ENCODE measurements at regions not wholly inside any gene's neighbourhood (a gene's known extent, or its start where the extent isn't known, plus 50 kb on each side); places are given as distances from the start of the nearest gene placed in this dataset.

- intact Hi-C loops (cut with DNase I; ENCODE audit: low total_unique reads) = no loop called here
- no peak overlapping the region for H3K4me3 ChIP-seq
- DNase-seq (no peak), ATAC-seq (no peak)
- H3K27me3 ChIP-seq = peaks cover 0 to 14% (median 7%) of the 10 kb centered on the region in 3 donors
- no peaks in the 10 kb centered on the region for H3K9me3 ChIP-seq
- no peaks in the 10 kb centered on the region for H3K4me1 ChIP-seq
- H3K27ac ChIP-seq = no peak overlapping the region
- TF ChIP-seq POLR2A (IDR thresholded peaks at IDR 0.05) (no peak), CTCF (IDR thresholded peaks at IDR 0.05 in 4 of 5, conservative IDR thresholded peaks at IDR 0.05 in 1 of 5) (no peak)
- in situ Hi-C loops (cut with MboI; ENCODE audit: low sequenced_read_pairs in 4 of 4) = no loop called here
- H3K36me3 ChIP-seq = no peaks in the 10 kb centered on the region
Measured at GRCh38 chr1:5526822-5527551, 465.2 kb downstream of the NPHP4 start.

- in situ Hi-C loops (cut with MboI; ENCODE audit: low sequenced_read_pairs in 4 of 4) = no loop called here
- H3K4me1 ChIP-seq = no peaks in the 10 kb centered on the region
- H3K36me3 ChIP-seq = no peaks in the 10 kb centered on the region
- no peak for ATAC-seq
- no peak for TF ChIP-seq CTCF (IDR thresholded peaks at IDR 0.05 in 4 of 5, conservative IDR thresholded peaks at IDR 0.05 in 1 of 5)
- no peak for TF ChIP-seq POLR2A (IDR thresholded peaks at IDR 0.05)
- DNase-seq = no peak
- H3K27me3 ChIP-seq = peaks cover 0 to 14% (median 9%) of the 10 kb centered on the region in 3 donors
- intact Hi-C loops (cut with DNase I; ENCODE audit: low total_unique reads) = no loop called here
- no peaks in the 10 kb centered on the region for H3K9me3 ChIP-seq
- H3K27ac ChIP-seq = no peak overlapping the region
- no peak overlapping the region for H3K4me3 ChIP-seq
Measured at GRCh38 chr1:5526385-5526750, 465.9 kb downstream of the NPHP4 start.

GRCh38 chr1:5525597-5526384 lies 466.4 kb downstream of the NPHP4 start:
- in situ Hi-C loops (cut with MboI; ENCODE audit: low sequenced_read_pairs in 4 of 4) = no loop called here
- DNase-seq (no peak), ATAC-seq (no peak)
- Histone ChIP-seq H3K9me3 (no peaks in the 10 kb centered on the region), H3K36me3 (no peaks in the 10 kb centered on the region), H3K4me3 (no peak overlapping the region), H3K4me1 (no peaks in the 10 kb centered on the region), H3K27ac (no peak overlapping the region), H3K27me3 (peaks cover 0 to 14% (median 9%) of the 10 kb centered on the region in 3 donors)
- intact Hi-C loops (cut with DNase I; ENCODE audit: low total_unique reads) = no loop called here
- TF ChIP-seq CTCF (IDR thresholded peaks at IDR 0.05 in 4 of 5, conservative IDR thresholded peaks at IDR 0.05 in 1 of 5) (no peak), POLR2A (IDR thresholded peaks at IDR 0.05) (no peak)

- H3K9me3 ChIP-seq = no peaks in the 10 kb centered on the region
- H3K36me3 ChIP-seq = no peaks in the 10 kb centered on the region
- H3K27ac ChIP-seq = no peak overlapping the region
- TF ChIP-seq POLR2A (IDR thresholded peaks at IDR 0.05) = no peak
- no peak for TF ChIP-seq CTCF (IDR thresholded peaks at IDR 0.05 in 4 of 5, conservative IDR thresholded peaks at IDR 0.05 in 1 of 5)
- H3K4me1 ChIP-seq = no peaks in the 10 kb centered on the region
- no peak overlapping the region for H3K4me3 ChIP-seq
- intact Hi-C loops (cut with DNase I; ENCODE audit: low total_unique reads) = no loop called here
- in situ Hi-C loops (cut with MboI; ENCODE audit: low sequenced_read_pairs in 4 of 4) = loop anchor here (25.0 kb wide), 4 partner anchors 215 to 440 kb away; no protein-coding TSS in a partner anchor
- ATAC-seq = no peak
- no peak for DNase-seq
- peaks cover 0 to 17% (median 12%) of the 10 kb centered on the region in 3 donors for H3K27me3 ChIP-seq
Measured at GRCh38 chr1:5522531-5523145, 469.6 kb downstream of the NPHP4 start.

Data from gastrocnemius medialis (tissue), 4 donors.